ENCODE measurements at regions not wholly inside any gene's neighbourhood (a gene's known extent, or its start where the extent isn't known, plus 50 kb on each side); places are given as distances from the start of the nearest gene placed in this dataset.
"Not testable (repeated sequence)": the region's sequence is repeated elsewhere in the genome, so short reads cannot be mapped to it uniquely, and the experiment has no call there.

GRCh38 chr13:65445340-65445739 lies 1784.8 kb downstream of the PCDH9 start:
- no peak overlapping the region for H3K4me3 ChIP-seq (ENCODE audit: low read depth, low read length)
- H3K4me1 ChIP-seq (ENCODE audit: insufficient read depth): no peaks in the 10 kb centered on the region
- H3K27ac ChIP-seq (ENCODE audit: low read depth): no peak overlapping the region
- no peaks in the 10 kb centered on the region for H3K36me3 ChIP-seq (ENCODE audit: insufficient read depth)
- no peak for DNase-seq (ENCODE audit: extremely low spot score)

- H3K36me3 ChIP-seq (ENCODE audit: insufficient read depth): no peaks in the 10 kb centered on the region
- H3K4me1 ChIP-seq (ENCODE audit: insufficient read depth): no peaks in the 10 kb centered on the region
- 92% methylated on average over 7 of the region's 7 CpGs for WGBS
- H3K27ac ChIP-seq (ENCODE audit: low read depth): no peak overlapping the region
- no peak overlapping the region for H3K4me3 ChIP-seq (ENCODE audit: low read depth, low read length)
- no peak for DNase-seq (ENCODE audit: extremely low spot score)
These were observed 1794.5 kb downstream of the PCDH9 start for GRCh38 chr13:65435590-65435989.

- Histone ChIP-seq H3K4me1 (ENCODE audit: insufficient read depth) (no peaks in the 10 kb centered on the region), H3K4me3 (ENCODE audit: low read depth, low read length) (no peak overlapping the region), H3K27ac (ENCODE audit: low read depth) (no peak overlapping the region), H3K36me3 (ENCODE audit: insufficient read depth) (no peaks in the 10 kb centered on the region)
- 36% methylated on average over 1 of the region's 1 CpG for WGBS
- DNase-seq (ENCODE audit: extremely low spot score): no peak
These were observed 1812.2 kb downstream of the PCDH9 start for GRCh38 chr13:65417953-65418352.

- 63% methylated on average over 1 of the region's 1 CpG for WGBS
- no peak overlapping the region for H3K27ac ChIP-seq (ENCODE audit: low read depth)
- DNase-seq (ENCODE audit: extremely low spot score): no peak
- H3K4me3 ChIP-seq (ENCODE audit: low read depth, low read length): no peak overlapping the region
- no peaks in the 10 kb centered on the region for H3K36me3 ChIP-seq (ENCODE audit: insufficient read depth)
- no peaks in the 10 kb centered on the region for H3K4me1 ChIP-seq (ENCODE audit: insufficient read depth)
These were observed 1813.4 kb downstream of the PCDH9 start for GRCh38 chr13:65416784-65417183.

- H3K4me1 ChIP-seq (ENCODE audit: insufficient read depth): no peaks in the 10 kb centered on the region
- H3K36me3 ChIP-seq (ENCODE audit: insufficient read depth): no peaks in the 10 kb centered on the region
- no peak overlapping the region for H3K27ac ChIP-seq (ENCODE audit: low read depth)
- WGBS: 64% methylated on average over 2 of the region's 2 CpGs
- no peak overlapping the region for H3K4me3 ChIP-seq (ENCODE audit: low read depth, low read length)
- DNase-seq (ENCODE audit: extremely low spot score): no peak
These were observed 1815.9 kb downstream of the PCDH9 start for GRCh38 chr13:65414187-65414586.

- no peak overlapping the region for H3K27ac ChIP-seq (ENCODE audit: low read depth)
- no peak overlapping the region for H3K4me3 ChIP-seq (ENCODE audit: low read depth, low read length)
- H3K36me3 ChIP-seq (ENCODE audit: insufficient read depth): no peaks in the 10 kb centered on the region
- no peaks in the 10 kb centered on the region for H3K4me1 ChIP-seq (ENCODE audit: insufficient read depth)
- no peak for DNase-seq (ENCODE audit: extremely low spot score)
- 67% methylated on average over 2 of the region's 2 CpGs for WGBS
These were observed 1818.6 kb downstream of the PCDH9 start for GRCh38 chr13:65411521-65411920.

- DNase-seq (ENCODE audit: extremely low spot score): no peak
- no peak overlapping the region for H3K27ac ChIP-seq (ENCODE audit: low read depth)
- H3K4me3 ChIP-seq (ENCODE audit: low read depth, low read length): no peak overlapping the region
- H3K36me3 ChIP-seq (ENCODE audit: insufficient read depth): no peaks in the 10 kb centered on the region
- WGBS: 95% methylated on average over 3 of the region's 3 CpGs
- H3K4me1 ChIP-seq (ENCODE audit: insufficient read depth): no peaks in the 10 kb centered on the region
These were observed 1819.3 kb downstream of the PCDH9 start for GRCh38 chr13:65410791-65411190.

- no peaks in the 10 kb centered on the region for H3K36me3 ChIP-seq (ENCODE audit: insufficient read depth)
- DNase-seq (ENCODE audit: extremely low spot score): no peak
These were observed 1828.8 kb downstream of the PCDH9 start for GRCh38 chr13:65401315-65401714.

GRCh38 chr13:65400702-65401101 lies 1829.4 kb downstream of the PCDH9 start:
- no peak for DNase-seq (ENCODE audit: extremely low spot score)
- 55% methylated on average over 2 of the region's 2 CpGs for WGBS
- Histone ChIP-seq H3K4me1 (ENCODE audit: insufficient read depth) (no peaks in the 10 kb centered on the region), H3K36me3 (ENCODE audit: insufficient read depth) (no peaks in the 10 kb centered on the region), H3K4me3 (ENCODE audit: low read depth, low read length) (no peak overlapping the region), H3K27ac (ENCODE audit: low read depth) (no peak overlapping the region)

More at GRCh38 chr13:65401315-65401714, 1828.8 kb downstream of the PCDH9 start:
- Histone ChIP-seq H3K4me3 (ENCODE audit: low read depth, low read length) (no peak overlapping the region), H3K27ac (ENCODE audit: low read depth) (no peak overlapping the region), H3K4me1 (ENCODE audit: insufficient read depth) (no peaks in the 10 kb centered on the region)

GRCh38 chr13:65387743-65388347 lies 1842.3 kb downstream of the PCDH9 start:
- H3K27ac ChIP-seq (ENCODE audit: low read depth): no peak overlapping the region
- 74% methylated on average over 6 of the region's 6 CpGs for WGBS
- no peaks in the 10 kb centered on the region for H3K4me1 ChIP-seq (ENCODE audit: insufficient read depth)
- DNase-seq (ENCODE audit: extremely low spot score): no peak
- H3K36me3 ChIP-seq (ENCODE audit: insufficient read depth): no peaks in the 10 kb centered on the region
- no peak overlapping the region for H3K4me3 ChIP-seq (ENCODE audit: low read depth, low read length)

GRCh38 chr13:65378943-65379519 lies 1851.1 kb downstream of the PCDH9 start:
- WGBS: 68% methylated on average over 3 of the region's 3 CpGs
- H3K4me3 ChIP-seq (ENCODE audit: low read depth, low read length): no peak overlapping the region
- no peaks in the 10 kb centered on the region for H3K4me1 ChIP-seq (ENCODE audit: insufficient read depth)

GRCh38 chr13:65378484-65378883 lies 1851.7 kb downstream of the PCDH9 start:
- Histone ChIP-seq H3K4me1 (ENCODE audit: insufficient read depth) (no peaks in the 10 kb centered on the region), H3K4me3 (ENCODE audit: low read depth, low read length) (no peak overlapping the region), H3K27ac (ENCODE audit: low read depth) (no peak overlapping the region), H3K36me3 (ENCODE audit: insufficient read depth) (no peaks in the 10 kb centered on the region)
- WGBS: 95% methylated on average over 1 of the region's 1 CpG
- no peak for DNase-seq (ENCODE audit: extremely low spot score)

More at GRCh38 chr13:65378943-65379519, 1851.1 kb downstream of the PCDH9 start:
- no peak overlapping the region for H3K27ac ChIP-seq (ENCODE audit: low read depth)
- DNase-seq (ENCODE audit: extremely low spot score): no peak
- no peaks in the 10 kb centered on the region for H3K36me3 ChIP-seq (ENCODE audit: insufficient read depth)

- Histone ChIP-seq H3K4me1 (ENCODE audit: insufficient read depth) (no peaks in the 10 kb centered on the region), H3K4me3 (ENCODE audit: low read depth, low read length) (no peak overlapping the region), H3K36me3 (ENCODE audit: insufficient read depth) (no peaks in the 10 kb centered on the region), H3K27ac (ENCODE audit: low read depth) (no peak overlapping the region)
- no peak for DNase-seq (ENCODE audit: extremely low spot score)
- WGBS: 91% methylated on average over 6 of the region's 6 CpGs
These were observed 1861.3 kb downstream of the PCDH9 start for GRCh38 chr13:65368832-65369231.

- no peaks in the 10 kb centered on the region for H3K36me3 ChIP-seq (ENCODE audit: insufficient read depth)
- no peak overlapping the region for H3K27ac ChIP-seq (ENCODE audit: low read depth)
- no peak for DNase-seq (ENCODE audit: extremely low spot score)
- WGBS: 95% methylated on average over 2 of the region's 2 CpGs
- no peaks in the 10 kb centered on the region for H3K4me1 ChIP-seq (ENCODE audit: insufficient read depth)
- no peak overlapping the region for H3K4me3 ChIP-seq (ENCODE audit: low read depth, low read length)
These were observed 1876.2 kb downstream of the PCDH9 start for GRCh38 chr13:65353951-65354350.

GRCh38 chr13:65353150-65353549 lies 1877.0 kb downstream of the PCDH9 start:
- H3K27ac ChIP-seq (ENCODE audit: low read depth); H3K4me1 ChIP-seq (ENCODE audit: insufficient read depth); H3K36me3 ChIP-seq (ENCODE audit: insufficient read depth); H3K4me3 ChIP-seq (ENCODE audit: low read depth, low read length); DNase-seq (ENCODE audit: extremely low spot score): not testable (repeated sequence)
- WGBS: 91% methylated on average over 3 of the region's 3 CpGs
